H9 (cell line): ENCODE measurements at regions not wholly inside any gene's neighbourhood (a gene's known extent, or its start where the extent isn't known, plus 50 kb on each side); places are given as distances from the start of the nearest gene placed in this dataset.

Experiments
- DNase-seq: peaks from one replicate; pipeline ENCODE4 v3.0.0-alpha.2; 2017
- H2AFZ ChIP-seq: one replicate; pipeline ENCODE4 v1.6.1; 2013; ENCODE audit warnings: mild to moderate bottlenecking, low read length, control low read depth, moderate library complexity
- H2AK5ac ChIP-seq: 2 replicates; pipeline ENCODE4 v1.6.1; 2013; ENCODE audit warnings: low read length, control low read depth, mixed read lengths; ENCODE audit not compliant: insufficient read length
- H2BK120ac ChIP-seq: one replicate; pipeline ENCODE4 v1.6.1; 2013; ENCODE audit warnings: low read depth, mild to moderate bottlenecking, low read length, control low read depth, inconsistent platforms; ENCODE audit not compliant: poor library complexity, severe bottlenecking
- H2BK12ac ChIP-seq: 2 replicates; pipeline ENCODE4 v1.6.1; 2013; ENCODE audit warnings: low read length, control low read depth, mixed read lengths, low read depth; ENCODE audit not compliant: insufficient read length
- H2BK15ac ChIP-seq: 2 replicates; pipeline ENCODE4 v1.6.1; 2013; ENCODE audit warnings: low read depth, low read length, control low read depth
- H2BK20ac ChIP-seq: one replicate; pipeline ENCODE4 v1.6.1; 2013; ENCODE audit warnings: low read depth, mild to moderate bottlenecking, low read length, control low read depth, inconsistent platforms; ENCODE audit not compliant: poor library complexity, severe bottlenecking
- H2BK5ac ChIP-seq: 2 replicates; pipeline ENCODE4 v1.6.1; 2013; ENCODE audit warnings: low read length, control low read depth, mixed read lengths; ENCODE audit not compliant: insufficient read length
- H3K14ac ChIP-seq: 2 replicates; pipeline ENCODE4 v1.6.1; 2013; ENCODE audit warnings: low read length, control low read depth; ENCODE audit not compliant: insufficient read depth
- H3K18ac ChIP-seq: 2 replicates; pipeline ENCODE4 v1.6.1; 2013; ENCODE audit warnings: low read depth, mild to moderate bottlenecking, mixed read lengths, low read length, control low read depth; ENCODE audit not compliant: insufficient read length
- H3K23ac ChIP-seq: 2 replicates; pipeline ENCODE4 v1.6.1; 2013; ENCODE audit warnings: low read length, control low read depth, mixed read lengths, low read depth; ENCODE audit not compliant: insufficient read length
- H3K23me2 ChIP-seq: 2 replicates; pipeline ENCODE4 v1.6.1; 2013; ENCODE audit warnings: low read depth, mild to moderate bottlenecking, mixed read lengths, low read length, control low read depth; ENCODE audit not compliant: insufficient read length, poor library complexity, severe bottlenecking
- H3K27ac ChIP-seq: 2 replicates; pipeline ENCODE4 v1.5.1; 2013; ENCODE audit warnings: low read length, control low read depth, mixed read lengths, low read depth; ENCODE audit not compliant: insufficient read length
- H3K27me3 ChIP-seq: 2 replicates; pipeline ENCODE4 v1.6.1; 2013; ENCODE audit warnings: low read length, control low read depth, inconsistent platforms; ENCODE audit not compliant: insufficient read depth
- H3K4ac ChIP-seq: 2 replicates; pipeline ENCODE4 v1.6.1; 2013; ENCODE audit warnings: low read depth, mild to moderate bottlenecking, control low read depth, inconsistent platforms, low read length, moderate library complexity
- H3K4me1 ChIP-seq: 2 replicates; pipeline ENCODE4 v1.6.1; 2013; ENCODE audit warnings: low read length, control low read depth, inconsistent platforms; ENCODE audit not compliant: insufficient read depth
- H3K4me2 ChIP-seq: 2 replicates; pipeline ENCODE4 v1.6.1; 2013; ENCODE audit warnings: low read length, control low read depth, mixed read lengths; ENCODE audit not compliant: insufficient read length, insufficient read depth
- H3K56ac ChIP-seq: 2 replicates; pipeline ENCODE4 v1.6.1; 2013; ENCODE audit warnings: low read depth, mild to moderate bottlenecking, mixed read lengths, low read length, control low read depth; ENCODE audit not compliant: insufficient read length
- H3K79me1 ChIP-seq: 2 replicates; pipeline ENCODE4 v1.6.1; 2013; ENCODE audit warnings: low read depth, mild to moderate bottlenecking, moderate library complexity, low read length, control low read depth, inconsistent platforms; ENCODE audit not compliant: insufficient read depth, poor library complexity, severe bottlenecking
- H3K79me2 ChIP-seq: 2 replicates; pipeline ENCODE4 v1.6.1; 2013; ENCODE audit warnings: low read length, control low read depth, inconsistent platforms; ENCODE audit not compliant: insufficient read depth
- H3K9ac ChIP-seq: 2 replicates; pipeline ENCODE4 v1.6.1; 2013; ENCODE audit warnings: low read length, control low read depth, mixed read lengths; ENCODE audit not compliant: insufficient read length; ENCODE audit errors: extremely low read depth
- H3K9me3 ChIP-seq: one replicate; pipeline ENCODE4 v1.6.1; 2013; ENCODE audit warnings: low read depth, low read length, inconsistent platforms; ENCODE audit not compliant: control insufficient read depth
- H3T11ph ChIP-seq: one replicate; pipeline ENCODE4 v1.6.1; 2013; ENCODE audit warnings: mild to moderate bottlenecking, low read length, control low read depth, inconsistent platforms
- H4K20me1 ChIP-seq: one replicate; pipeline ENCODE4 v1.6.1; 2013; ENCODE audit not compliant: control insufficient read depth, insufficient read length, insufficient read depth
- H4K5ac ChIP-seq: 2 replicates; pipeline ENCODE4 v1.6.1; 2013; ENCODE audit warnings: low read depth, mild to moderate bottlenecking, mixed read lengths, low read length, control low read depth; ENCODE audit not compliant: insufficient read length
- H4K8ac ChIP-seq: replicated peaks from 2 replicates; pipeline ENCODE4 v1.6.1; 2013; ENCODE audit warnings: low read length, control low read depth, mixed read lengths, low read depth; ENCODE audit not compliant: insufficient read length
- H4K91ac ChIP-seq: 2 replicates; pipeline ENCODE4 v1.6.1; 2013; ENCODE audit warnings: low read depth, mild to moderate bottlenecking, moderate library complexity, mixed read lengths, low read length, control low read depth; ENCODE audit not compliant: insufficient read length
- H3K27ac Mint-ChIP-seq, 3 experiments: 2 replicates in 2 of 3; 3 replicates in 1 of 3; pipeline ENCODE4 v1.8.0; 2020 to 2021; ENCODE audit warnings: mixed read lengths in 3 of 3, mild to moderate bottlenecking in 1 of 3, moderate library complexity in 1 of 3
- H3K27me3 Mint-ChIP-seq: 2 replicates; pipeline ENCODE4 v1.8.0; 2021; ENCODE audit warnings: low read depth, mild to moderate bottlenecking, moderate library complexity, mixed read lengths
- H3K36me3 Mint-ChIP-seq, 3 experiments: 2 replicates in 2 of 3; 3 replicates in 1 of 3; pipeline ENCODE4 v1.8.0; 2020 to 2021; ENCODE audit warnings: low read depth in 3 of 3, mixed read lengths in 3 of 3; ENCODE audit not compliant: insufficient read depth in 1 of 3
- H3K4me1 Mint-ChIP-seq, 2 experiments: 2 replicates each; pipeline ENCODE4 v1.8.0; 2020; ENCODE audit warnings: mixed read lengths in 2 of 2
- H3K4me3 Mint-ChIP-seq, 2 experiments: 2 replicates in 1 of 2; 3 replicates in 1 of 2; pipeline ENCODE4 v1.8.0; 2020 to 2021; ENCODE audit warnings: mild to moderate bottlenecking in 2 of 2, mixed read lengths in 2 of 2, moderate library complexity in 1 of 2
- H3K9me3 Mint-ChIP-seq, 2 experiments: 2 replicates in 1 of 2; 3 replicates in 1 of 2; pipeline ENCODE4 v1.8.0; 2020; ENCODE audit warnings: mild to moderate bottlenecking in 2 of 2, mixed read lengths in 2 of 2, moderate library complexity in 1 of 2
- CTCF ChIP-seq: fragments of 200-600 bp; sonication (generic); conservative IDR thresholded peaks from 3 replicates; pipeline ENCODE4 v1.8.0; 2021; ENCODE audit warnings: antibody characterized with exemption, mild to moderate bottlenecking

- Histone ChIP-seq H4K5ac (no peak overlapping the region), H3K79me2 (no peaks in the 10 kb centered on the region), H4K20me1 (no peaks in the 10 kb centered on the region), H2AFZ (no peak overlapping the region), H3K9ac (no peak overlapping the region), H3T11ph (no peak overlapping the region), H2AK5ac (no peak overlapping the region), H3K18ac (no peak overlapping the region), H3K4ac (no peak overlapping the region), H3K4me2 (no peak overlapping the region), H3K27me3 (no peaks in the 10 kb centered on the region), H3K27ac (no peak overlapping the region), H2BK15ac (no peak overlapping the region), H4K91ac (no peak overlapping the region), H3K56ac (no peak overlapping the region), H3K4me1 (no peaks in the 10 kb centered on the region), H3K9me3 (no peaks in the 10 kb centered on the region), H3K79me1 (no peaks in the 10 kb centered on the region), H2BK12ac (no peak overlapping the region), H3K23me2 (no peaks in the 10 kb centered on the region), H3K23ac (no peak overlapping the region), H4K8ac (no peak overlapping the region), H3K14ac (no peak overlapping the region), H2BK20ac (no peak overlapping the region), H2BK5ac (no peak overlapping the region), H2BK120ac (no peak overlapping the region)
- Mint-ChIP-seq H3K9me3 (no peaks in the 10 kb centered on the region), H3K4me3 (no peak overlapping the region), H3K27ac (no peak overlapping the region), H3K27me3 (no peaks in the 10 kb centered on the region), H3K36me3 (no peaks in the 10 kb centered on the region), H3K4me1 (peaks cover 0 to 3% of the 10 kb centered on the region in 2 experiments; a peak in 2 of 4 replicates)
- no peak for TF ChIP-seq CTCF
- DNase-seq, result no peak
Observed at GRCh38 chr4:53713767-53714166, 122.5 kb upstream of the LNX1 start.
